ENCODE measurements at regions not wholly inside any gene's neighbourhood (a gene's known extent, or its start where the extent isn't known, plus 50 kb on each side); places are given as distances from the start of the nearest gene placed in this dataset.

GRCh38 chr20:56998438-56998837 is 268.0 kb downstream of the BMP7 start:
- ChIA-PET CTCF (no interaction called here), POLR2A (no interaction called here)
- Mint-ChIP-seq H3K36me3 (ENCODE audit: low read depth) (no peaks in the 10 kb centered on the region), H3K4me1 (no peaks in the 10 kb centered on the region), H3K27me3 (no peaks in the 10 kb centered on the region), H3K9me3 (peaks cover 8% of the 10 kb centered on the region), H3K4me3 (no peak overlapping the region), H3K27ac (no peak overlapping the region)
- no peak for DNase-seq

- Mint-ChIP-seq H3K9me3 (peaks cover 8% of the 10 kb centered on the region), H3K4me3 (no peak overlapping the region), H3K27me3 (no peaks in the 10 kb centered on the region), H3K36me3 (ENCODE audit: low read depth) (no peaks in the 10 kb centered on the region), H3K27ac (no peak overlapping the region), H3K4me1 (no peaks in the 10 kb centered on the region)
- no peak for DNase-seq
- POLR2A ChIA-PET, result no interaction called here
- CTCF ChIA-PET, result no interaction called here
These were observed 265.9 kb downstream of the BMP7 start for GRCh38 chr20:57000441-57000968.

GRCh38 chr20:57001126-57001767 is 265.2 kb downstream of the BMP7 start:
- ChIA-PET CTCF (no interaction called here), POLR2A (no interaction called here)
- no peak overlapping the region for H3K27ac Mint-ChIP-seq
- no peak for DNase-seq
- no peaks in the 10 kb centered on the region for H3K4me1 Mint-ChIP-seq
- H3K9me3 Mint-ChIP-seq, result peaks cover 8% of the 10 kb centered on the region
- H3K4me3 Mint-ChIP-seq, result no peak overlapping the region
- no peaks in the 10 kb centered on the region for H3K27me3 Mint-ChIP-seq
- no peaks in the 10 kb centered on the region for H3K36me3 Mint-ChIP-seq (ENCODE audit: low read depth)

GRCh38 chr20:57002066-57002570 is 264.3 kb downstream of the BMP7 start:
- H3K9me3 Mint-ChIP-seq, result peaks cover 8% of the 10 kb centered on the region
- no peaks in the 10 kb centered on the region for H3K36me3 Mint-ChIP-seq (ENCODE audit: low read depth)
- POLR2A ChIA-PET, result no interaction called here
- no peak overlapping the region for H3K27ac Mint-ChIP-seq
- H3K4me1 Mint-ChIP-seq, result no peaks in the 10 kb centered on the region
- CTCF ChIA-PET, result no interaction called here
- DNase-seq, result no peak
- H3K4me3 Mint-ChIP-seq, result no peak overlapping the region
- H3K27me3 Mint-ChIP-seq, result peaks cover 7% of the 10 kb centered on the region

- Mint-ChIP-seq H3K27me3 (peaks cover 12% of the 10 kb centered on the region), H3K9me3 (peaks cover 8% of the 10 kb centered on the region), H3K36me3 (ENCODE audit: low read depth) (no peaks in the 10 kb centered on the region), H3K4me1 (no peaks in the 10 kb centered on the region), H3K27ac (no peak overlapping the region), H3K4me3 (no peak overlapping the region)
- POLR2A ChIA-PET, result no interaction called here
- DNase-seq, result no peak
- CTCF ChIA-PET, result no interaction called here
These were observed 263.4 kb downstream of the BMP7 start for GRCh38 chr20:57003012-57003411.

GRCh38 chr20:57004416-57004815 is 262.0 kb downstream of the BMP7 start:
- CTCF ChIA-PET, result no interaction called here
- no peaks in the 10 kb centered on the region for H3K4me1 Mint-ChIP-seq
- H3K4me3 Mint-ChIP-seq, result no peak overlapping the region
- POLR2A ChIA-PET, result no interaction called here
- H3K27me3 Mint-ChIP-seq, result peaks cover 14% of the 10 kb centered on the region
- DNase-seq, result no peak
- no peak overlapping the region for H3K27ac Mint-ChIP-seq
- H3K36me3 Mint-ChIP-seq (ENCODE audit: low read depth), result no peaks in the 10 kb centered on the region
- H3K9me3 Mint-ChIP-seq, result no peaks in the 10 kb centered on the region

- no peaks in the 10 kb centered on the region for H3K4me1 Mint-ChIP-seq
- H3K27me3 Mint-ChIP-seq, result peaks cover 14% of the 10 kb centered on the region
- no peak overlapping the region for H3K27ac Mint-ChIP-seq
- ChIA-PET POLR2A (no interaction called here), CTCF (no interaction called here)
- H3K9me3 Mint-ChIP-seq, result no peaks in the 10 kb centered on the region
- DNase-seq, result no peak
- no peaks in the 10 kb centered on the region for H3K36me3 Mint-ChIP-seq (ENCODE audit: low read depth)
- no peak overlapping the region for H3K4me3 Mint-ChIP-seq
These were observed 261.2 kb downstream of the BMP7 start for GRCh38 chr20:57004951-57005933.

- POLR2A ChIA-PET, result no interaction called here
- H3K9me3 Mint-ChIP-seq, result no peaks in the 10 kb centered on the region
These were observed 259.9 kb downstream of the BMP7 start for GRCh38 chr20:57006411-57007170.

GRCh38 chr20:57007171-57007540 is 259.3 kb downstream of the BMP7 start:
- no peaks in the 10 kb centered on the region for H3K36me3 Mint-ChIP-seq (ENCODE audit: low read depth)
- ChIA-PET POLR2A (no interaction called here), CTCF (no interaction called here)
- no peak for DNase-seq
- H3K27me3 Mint-ChIP-seq, result peaks cover 14% of the 10 kb centered on the region
- H3K4me1 Mint-ChIP-seq, result no peaks in the 10 kb centered on the region
- no peak overlapping the region for H3K4me3 Mint-ChIP-seq
- no peaks in the 10 kb centered on the region for H3K9me3 Mint-ChIP-seq
- H3K27ac Mint-ChIP-seq, result no peak overlapping the region

More at GRCh38 chr20:57006411-57007170, 259.9 kb downstream of the BMP7 start:
- Mint-ChIP-seq H3K27ac (no peak overlapping the region), H3K36me3 (ENCODE audit: low read depth) (no peaks in the 10 kb centered on the region), H3K27me3 (peaks cover 14% of the 10 kb centered on the region), H3K4me1 (no peaks in the 10 kb centered on the region), H3K4me3 (no peak overlapping the region)
- CTCF ChIA-PET, result no interaction called here
- DNase-seq, result no peak

GRCh38 chr20:57008217-57008616 is 258.2 kb downstream of the BMP7 start:
- ChIA-PET CTCF (interaction anchor here (1.5 kb wide), 1 partner anchor 9 kb away, joined by 4 read pairs; no protein-coding TSS in a partner anchor), POLR2A (no interaction called here)
- DNase-seq, result no peak
- H3K27ac Mint-ChIP-seq, result no peak overlapping the region
- H3K36me3 Mint-ChIP-seq (ENCODE audit: low read depth), result no peaks in the 10 kb centered on the region
- H3K4me3 Mint-ChIP-seq, result no peak overlapping the region
- H3K27me3 Mint-ChIP-seq, result peaks cover 19% of the 10 kb centered on the region
- no peaks in the 10 kb centered on the region for H3K9me3 Mint-ChIP-seq
- no peaks in the 10 kb centered on the region for H3K4me1 Mint-ChIP-seq

GRCh38 chr20:57009355-57009754 is 257.1 kb downstream of the BMP7 start:
- POLR2A ChIA-PET, result no interaction called here
- Mint-ChIP-seq H3K27ac (no peak overlapping the region), H3K9me3 (no peaks in the 10 kb centered on the region), H3K4me3 (no peak overlapping the region), H3K27me3 (peaks cover 29% of the 10 kb centered on the region), H3K4me1 (no peaks in the 10 kb centered on the region), H3K36me3 (ENCODE audit: low read depth) (no peaks in the 10 kb centered on the region)
- CTCF ChIA-PET, result no interaction called here
- no peak for DNase-seq

GRCh38 chr20:57009775-57010174 is 256.7 kb downstream of the BMP7 start:
- H3K27ac Mint-ChIP-seq, result no peak overlapping the region
- DNase-seq, result no peak
- peaks cover 29% of the 10 kb centered on the region for H3K27me3 Mint-ChIP-seq
- POLR2A ChIA-PET, result no interaction called here
- CTCF ChIA-PET, result no interaction called here
- no peaks in the 10 kb centered on the region for H3K9me3 Mint-ChIP-seq
- no peaks in the 10 kb centered on the region for H3K4me1 Mint-ChIP-seq
- no peaks in the 10 kb centered on the region for H3K36me3 Mint-ChIP-seq (ENCODE audit: low read depth)
- H3K4me3 Mint-ChIP-seq, result no peak overlapping the region

- CTCF ChIA-PET, result no interaction called here
- H3K36me3 Mint-ChIP-seq (ENCODE audit: low read depth), result no peaks in the 10 kb centered on the region
- no peak for DNase-seq
- no peaks in the 10 kb centered on the region for H3K4me1 Mint-ChIP-seq
- H3K4me3 Mint-ChIP-seq, result no peak overlapping the region
- H3K27ac Mint-ChIP-seq, result no peak overlapping the region
- POLR2A ChIA-PET, result no interaction called here
- H3K9me3 Mint-ChIP-seq, result no peaks in the 10 kb centered on the region
- H3K27me3 Mint-ChIP-seq, result peaks cover 25% of the 10 kb centered on the region
These were observed 253.8 kb downstream of the BMP7 start for GRCh38 chr20:57012691-57013090.
